Transverse colon (tissue), 4 donors: ENCODE measurements at regions not wholly inside any gene's neighbourhood (a gene's known extent, or its start where the extent isn't known, plus 50 kb on each side); places are given as distances from the start of the nearest gene placed in this dataset.
"Not testable (repeated sequence)": the region's sequence is repeated elsewhere in the genome, so short reads cannot be mapped to it uniquely, and the experiment has no call there.

Experiments
- DNase-seq: peaks from one replicate; pipeline ENCODE4 v3.0.0-alpha.2; 2019
- H3K27ac ChIP-seq, 4 donors: fragments of 200-600 bp; sonication (generic); 2 replicates each; pipeline ENCODE4 v1.5.1; 2016 to 2018; ENCODE audit warnings: inconsistent platforms in 4 of 4
- H3K27me3 ChIP-seq: fragments of 200-600 bp; sonication (generic); 2 replicates; pipeline ENCODE4 v1.5.1; 2017; ENCODE audit warnings: inconsistent platforms
- H3K36me3 ChIP-seq, 4 donors: fragments of 200-600 bp; sonication (generic); 2 replicates each; pipeline ENCODE4 v1.5.1; 2017 to 2019; ENCODE audit warnings: inconsistent platforms in 4 of 4
- H3K4me1 ChIP-seq, 4 donors: fragments of 200-600 bp; sonication (generic); 2 replicates each; pipeline ENCODE4 v1.5.1; 2017 to 2020; ENCODE audit warnings: inconsistent platforms in 4 of 4
- H3K4me3 ChIP-seq, 4 donors: fragments of 200-600 bp; sonication (generic); 1 replicate in 1 of 4; 2 replicates in 3 of 4; pipeline versions ENCODE4 v1.5.1 to v1.6.1; 2017 to 2019; ENCODE audit warnings: inconsistent platforms in 4 of 4
- H3K9me3 ChIP-seq, 2 donors: fragments of 200-600 bp; sonication (generic); 2 replicates each; pipeline ENCODE4 v1.5.1; 2017 to 2019; ENCODE audit warnings: inconsistent platforms in 2 of 2
- EP300 ChIP-seq: sonication (generic); formaldehyde crosslinking; IDR thresholded peaks from one replicate; pipeline ENCODE4 v1.6.1; 2017; ENCODE audit warnings: antibody characterized with exemption, low read depth
- POLR2A ChIP-seq: fragments of 450-650 bp; IDR thresholded peaks from one replicate; pipeline ENCODE4 v1.6.1; 2016; ENCODE audit warnings: antibody characterized with exemption, mild to moderate bottlenecking, moderate library complexity
- POLR2AphosphoS5 ChIP-seq, 3 donors: sonication (generic); formaldehyde crosslinking; IDR thresholded peaks; one replicate each; pipeline ENCODE4 v1.6.1; 2016; ENCODE audit warnings: antibody characterized with exemption in 3 of 3
- WGBS, 2 donors: methylation state at CpG; one replicate each; pipeline ENCODE4 v1.1.5; 2018; ENCODE audit warnings: low coverage in 1 of 2; 5-methylcytosine and 5-hydroxymethylcytosine counted together
- in situ Hi-C, 4 donors: fragments of 200-750 bp; cut with MboI; loops; one replicate each; pipeline versions ENCODE4 v1.15.0 to v1.15.1; 2017; ENCODE audit warnings: low sequenced_read_pairs in 3 of 4, low pct_ligation_motif_present in 1 of 4, low pct_unique_long_range_greater_than_20kb in 1 of 4
- intact Hi-C: fragments of 100-400 bp; cut with DNase I; formaldehyde crosslinking; loops from one replicate; pipeline ENCODE4 v1.15.1; 2023; ENCODE audit warnings: low total_unique reads
- TF ChIP-seq, protein P1 (sequence below), 5 experiments: fragments of 200-600 bp in 3 of 5; fragments of 450-650 bp in 2 of 5; sonication (generic) in 3 of 5; IDR thresholded peaks; 1 replicate in 2 of 5; 2 replicates in 3 of 5; pipeline ENCODE4 v1.5.1; 2016 to 2017; ENCODE audit warnings: antibody characterized with exemption in 5 of 5, inconsistent platforms in 3 of 5, mild to moderate bottlenecking in 2 of 5, moderate library complexity in 1 of 5

DNA sequence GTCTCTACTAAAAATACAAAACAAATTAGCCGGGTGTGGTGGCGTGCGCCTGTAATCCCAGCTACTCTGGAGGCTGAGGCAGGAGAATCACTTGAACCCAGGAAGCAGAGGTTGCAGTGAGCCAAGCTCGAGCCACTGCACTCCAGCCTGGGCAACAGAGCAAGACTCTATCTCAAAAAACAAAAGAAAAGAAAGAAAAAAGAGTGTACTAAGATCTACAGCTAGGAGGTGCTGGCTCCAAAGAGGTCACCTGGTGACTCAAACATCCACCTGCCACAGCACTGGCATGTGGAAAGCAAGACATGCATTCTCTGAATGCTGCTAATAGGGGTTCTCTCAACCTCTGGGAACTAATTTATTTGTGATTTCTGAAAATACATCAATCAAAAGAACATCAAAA lies 167.5 kb upstream of the MARCKS start:
- in situ Hi-C loops, H3K27ac ChIP-seq, H3K9me3 ChIP-seq, H3K4me3 ChIP-seq, DNase-seq, H3K27me3 ChIP-seq, intact Hi-C loops, H3K4me1 ChIP-seq, H3K36me3 ChIP-seq: not testable (repeated sequence)
- TF ChIP-seq, protein P1, sequence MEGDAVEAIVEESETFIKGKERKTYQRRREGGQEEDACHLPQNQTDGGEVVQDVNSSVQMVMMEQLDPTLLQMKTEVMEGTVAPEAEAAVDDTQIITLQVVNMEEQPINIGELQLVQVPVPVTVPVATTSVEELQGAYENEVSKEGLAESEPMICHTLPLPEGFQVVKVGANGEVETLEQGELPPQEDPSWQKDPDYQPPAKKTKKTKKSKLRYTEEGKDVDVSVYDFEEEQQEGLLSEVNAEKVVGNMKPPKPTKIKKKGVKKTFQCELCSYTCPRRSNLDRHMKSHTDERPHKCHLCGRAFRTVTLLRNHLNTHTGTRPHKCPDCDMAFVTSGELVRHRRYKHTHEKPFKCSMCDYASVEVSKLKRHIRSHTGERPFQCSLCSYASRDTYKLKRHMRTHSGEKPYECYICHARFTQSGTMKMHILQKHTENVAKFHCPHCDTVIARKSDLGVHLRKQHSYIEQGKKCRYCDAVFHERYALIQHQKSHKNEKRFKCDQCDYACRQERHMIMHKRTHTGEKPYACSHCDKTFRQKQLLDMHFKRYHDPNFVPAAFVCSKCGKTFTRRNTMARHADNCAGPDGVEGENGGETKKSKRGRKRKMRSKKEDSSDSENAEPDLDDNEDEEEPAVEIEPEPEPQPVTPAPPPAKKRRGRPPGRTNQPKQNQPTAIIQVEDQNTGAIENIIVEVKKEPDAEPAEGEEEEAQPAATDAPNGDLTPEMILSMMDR (IDR thresholded peaks at IDR 0.05): peak; percentile 12 to 58 (median 32)
- 87% methylated on average over 4 of the region's 4 CpGs; no CpG with 5 or more reads in 1 of the 2 donors for WGBS, 2 donors

DNA sequence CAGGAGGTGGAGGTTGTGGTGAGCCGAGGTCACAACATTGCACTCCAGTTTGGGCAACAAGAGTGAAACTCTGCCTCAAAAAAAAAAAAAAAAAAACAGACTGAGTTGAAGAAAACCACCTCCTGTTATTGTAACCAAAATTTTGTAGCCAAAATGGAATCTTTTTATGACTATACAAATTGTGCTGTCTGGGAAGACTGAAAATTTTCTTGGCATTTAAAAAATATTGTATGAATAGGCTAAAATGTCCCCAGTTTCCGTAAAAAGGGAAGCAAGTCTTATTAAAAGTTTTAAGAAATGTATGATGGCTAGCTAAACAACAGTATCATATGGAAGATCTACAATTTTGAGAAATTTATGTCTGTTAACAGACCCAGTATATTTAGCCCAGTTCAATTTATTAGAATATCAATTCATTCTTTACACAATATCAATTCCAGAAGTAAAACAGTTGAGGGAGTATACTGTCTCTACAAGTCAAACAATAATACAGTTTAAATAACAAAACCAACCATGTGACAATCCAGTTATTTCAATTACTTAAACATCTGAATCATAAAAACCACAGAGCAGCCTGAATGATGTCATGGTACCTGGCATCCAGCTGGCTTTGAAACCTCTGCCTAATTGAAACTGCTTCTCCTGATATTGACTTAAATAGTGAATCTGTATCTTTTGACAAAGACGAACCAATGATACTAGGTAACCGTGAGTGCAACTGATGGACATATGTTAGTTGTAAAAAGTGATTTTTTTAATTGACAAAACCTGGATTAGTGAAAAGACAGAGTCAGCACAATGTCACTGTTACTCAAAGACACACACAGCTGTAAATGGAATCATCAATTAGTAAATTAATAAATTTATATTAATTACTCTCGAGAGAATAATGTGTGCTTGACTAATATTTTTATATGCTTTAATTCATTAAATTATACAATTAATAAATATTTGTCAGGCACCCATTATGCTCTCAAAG lies 166.6 kb upstream of the MARCKS start:
- no peak for TF ChIP-seq EP300
- no peak for TF ChIP-seq POLR2AphosphoS5 (IDR thresholded peaks at IDR 0.05)
- TF ChIP-seq POLR2A: no peak
- TF ChIP-seq, protein P1 (IDR thresholded peaks at IDR 0.05): no peak
- peaks cover 0 to 5% (median 2%) of the 10 kb centered on the region in 4 donors for H3K4me1 ChIP-seq
- H3K27ac ChIP-seq: no peak overlapping the region
- in situ Hi-C loops: no loop called here
- DNase-seq: no peak
- intact Hi-C loops: no loop called here
- 85 to 86% methylated on average over 4 to 5 of the region's 5 CpGs for WGBS, 2 donors
- no peak overlapping the region for H3K4me3 ChIP-seq
- H3K9me3 ChIP-seq: no peaks in the 10 kb centered on the region
- no peaks in the 10 kb centered on the region for H3K27me3 ChIP-seq
- H3K36me3 ChIP-seq: no peaks in the 10 kb centered on the region

DNA sequence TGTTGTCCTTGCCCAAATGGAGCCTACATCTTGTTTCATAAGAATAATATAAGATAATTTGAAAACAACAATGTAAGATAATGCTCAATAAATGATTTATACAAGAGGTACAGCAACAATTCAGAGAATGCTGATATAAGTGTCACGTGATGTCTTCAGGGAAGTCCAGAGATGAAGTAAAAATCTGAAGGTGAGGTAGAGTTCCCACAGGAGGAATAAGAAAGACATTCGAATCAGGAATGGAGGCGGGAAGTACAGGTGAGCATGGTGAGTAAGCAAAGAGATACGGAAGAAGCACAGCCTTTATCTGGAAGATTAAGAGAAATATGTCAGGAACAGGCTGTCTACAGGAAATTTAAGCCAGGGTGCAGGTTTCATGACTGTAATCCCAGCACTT lies 165.9 kb upstream of the MARCKS start:
- H3K4me3 ChIP-seq: no peak overlapping the region
- no peak overlapping the region for H3K27ac ChIP-seq
- H3K36me3 ChIP-seq: no peaks in the 10 kb centered on the region
- no peaks in the 10 kb centered on the region for H3K27me3 ChIP-seq
- no peak for TF ChIP-seq EP300
- no peak for TF ChIP-seq POLR2A
- TF ChIP-seq, protein P1 (IDR thresholded peaks at IDR 0.05): no peak
- no peak for TF ChIP-seq POLR2AphosphoS5 (IDR thresholded peaks at IDR 0.05)
- intact Hi-C loops: no loop called here
- in situ Hi-C loops: no loop called here
- no peaks in the 10 kb centered on the region for H3K9me3 ChIP-seq
- H3K4me1 ChIP-seq: peaks cover 0 to 9% (median 2%) of the 10 kb centered on the region in 4 donors
- 93 to 96% methylated on average over 4 of the region's 4 CpGs for WGBS, 2 donors
- no peak for DNase-seq

DNA sequence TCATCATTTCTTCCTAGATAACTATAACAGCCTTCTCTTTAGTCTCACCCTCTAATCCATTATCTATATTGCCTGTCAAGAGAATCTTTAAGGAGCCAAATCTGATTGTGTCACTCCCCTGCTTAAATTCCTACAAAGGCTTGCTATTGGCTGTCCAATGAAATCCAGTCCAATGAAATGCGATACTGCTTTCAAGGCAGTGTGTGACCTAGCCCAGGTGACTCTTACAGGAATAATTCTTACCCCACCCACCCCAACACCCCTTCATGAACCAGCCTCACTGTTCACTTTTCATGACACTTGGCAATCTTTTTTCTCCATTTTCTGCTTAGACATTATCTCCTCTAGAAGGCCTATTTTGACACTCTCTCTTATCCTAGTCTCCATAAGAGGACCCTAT lies 163.3 kb upstream of the MARCKS start:
- WGBS, 2 donors: 100% methylated on average over 1 of the region's 1 CpG
- H3K4me1 ChIP-seq: peaks cover 0 to 17% (median 2%) of the 10 kb centered on the region in 4 donors
- no peaks in the 10 kb centered on the region for H3K27me3 ChIP-seq
- no peak for DNase-seq
- TF ChIP-seq POLR2AphosphoS5 (IDR thresholded peaks at IDR 0.05): no peak
- TF ChIP-seq EP300: no peak
- TF ChIP-seq, protein P1 (IDR thresholded peaks at IDR 0.05): no peak
- in situ Hi-C loops: no loop called here
- H3K4me3 ChIP-seq: no peak overlapping the region
- intact Hi-C loops: no loop called here
- H3K36me3 ChIP-seq: no peaks in the 10 kb centered on the region
- H3K27ac ChIP-seq: no peak overlapping the region
- no peaks in the 10 kb centered on the region for H3K9me3 ChIP-seq
